Activated CD8-positive, alpha-beta memory T cell treated with anti-CD3 and anti-CD28 coated beads for 4 hours (primary cell): ENCODE measurements at regions not wholly inside any gene's neighbourhood (a gene's known extent, or its start where the extent isn't known, plus 50 kb on each side); places are given as distances from the start of the nearest gene placed in this dataset.

Experiments used
- DNase-seq, 2 donors: peaks; one replicate each; pipeline ENCODE4 v3.0.0-alpha.2; 2020; ENCODE audit warnings: low read depth in 2 of 2

DNA sequence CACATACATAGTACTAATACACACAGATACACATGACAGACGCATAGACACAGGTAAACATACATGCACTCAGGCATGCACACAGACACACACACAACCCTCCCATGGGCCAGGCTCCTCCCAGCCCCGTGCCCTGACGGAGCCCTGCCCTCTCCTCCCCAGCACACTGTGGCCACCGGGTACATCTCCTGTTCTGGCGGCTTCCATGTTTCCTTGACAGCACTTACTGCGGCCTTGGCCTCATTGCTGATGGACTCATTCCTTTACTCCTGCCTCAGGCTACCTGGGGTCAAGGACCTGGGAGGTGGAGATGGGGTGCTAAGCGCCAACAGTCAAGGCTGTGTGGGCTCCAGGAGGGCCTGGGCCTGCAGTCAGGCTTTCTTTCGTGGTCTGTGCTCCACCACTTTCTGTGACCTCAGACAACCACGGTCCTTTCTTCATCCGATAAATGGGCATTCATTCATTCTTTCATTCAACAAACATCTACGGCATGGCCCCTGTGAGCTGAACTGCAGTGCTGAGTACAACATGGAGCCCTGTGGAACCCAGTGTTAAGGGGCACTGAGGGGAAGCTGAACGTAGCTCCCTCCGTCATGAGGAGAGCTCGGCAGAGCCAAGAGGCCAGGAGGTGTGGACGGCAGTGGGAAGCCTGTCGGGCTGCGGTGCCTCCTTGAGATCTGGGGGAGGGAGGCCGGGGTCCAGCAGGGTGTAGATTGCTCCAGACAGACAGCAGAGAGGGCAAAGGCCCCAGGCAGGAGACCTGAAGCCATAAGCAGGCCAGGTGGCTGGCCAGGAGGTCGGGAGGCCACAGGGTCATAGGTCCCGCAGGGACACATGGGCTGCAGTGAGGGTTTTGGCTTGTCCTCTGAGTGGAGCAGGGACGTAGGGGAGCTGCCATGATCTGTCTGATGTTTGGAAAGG lies 190.4 kb upstream of the HDAC4 start:
- DNase-seq = no peak

DNA sequence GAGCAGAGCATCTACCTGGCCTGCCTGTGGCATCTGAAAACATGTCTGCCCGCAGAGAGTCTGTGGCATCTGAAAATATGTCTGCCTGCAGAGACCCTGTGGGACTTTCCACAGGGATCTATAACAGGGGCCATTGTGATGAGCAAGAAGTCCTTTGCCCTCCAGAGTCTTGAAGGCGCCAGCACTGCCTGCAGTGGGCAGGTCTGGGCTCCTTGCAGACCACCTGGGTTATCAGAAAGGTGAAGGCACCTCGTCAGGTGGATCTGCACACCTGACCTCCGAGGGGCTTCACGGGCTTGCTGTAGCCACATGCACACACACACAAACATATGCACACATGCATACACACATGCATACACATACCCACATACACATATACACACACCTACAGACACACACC lies 189.5 kb upstream of the HDAC4 start:
- DNase-seq = no peak

DNA sequence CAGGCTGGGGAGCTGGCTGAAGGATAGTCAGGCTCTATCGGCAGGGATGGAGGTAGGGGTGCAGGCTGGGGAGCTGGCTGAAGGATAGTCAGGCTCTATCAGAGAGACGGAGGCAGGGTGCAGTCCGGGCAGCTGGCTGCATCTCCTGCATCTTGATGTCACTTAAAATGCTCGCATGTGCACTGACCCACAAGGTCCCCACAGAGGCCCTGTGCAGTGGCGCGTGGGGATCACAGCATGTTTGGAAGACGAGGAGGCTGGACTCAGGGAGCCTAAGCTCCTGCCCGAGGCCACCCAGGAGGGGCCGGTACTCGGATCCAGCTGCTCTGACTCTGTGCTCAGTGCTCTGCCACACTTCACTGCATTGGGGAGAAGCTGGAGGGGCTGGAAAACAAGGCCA lies 189.0 kb upstream of the HDAC4 start:
- no peak for DNase-seq

DNA sequence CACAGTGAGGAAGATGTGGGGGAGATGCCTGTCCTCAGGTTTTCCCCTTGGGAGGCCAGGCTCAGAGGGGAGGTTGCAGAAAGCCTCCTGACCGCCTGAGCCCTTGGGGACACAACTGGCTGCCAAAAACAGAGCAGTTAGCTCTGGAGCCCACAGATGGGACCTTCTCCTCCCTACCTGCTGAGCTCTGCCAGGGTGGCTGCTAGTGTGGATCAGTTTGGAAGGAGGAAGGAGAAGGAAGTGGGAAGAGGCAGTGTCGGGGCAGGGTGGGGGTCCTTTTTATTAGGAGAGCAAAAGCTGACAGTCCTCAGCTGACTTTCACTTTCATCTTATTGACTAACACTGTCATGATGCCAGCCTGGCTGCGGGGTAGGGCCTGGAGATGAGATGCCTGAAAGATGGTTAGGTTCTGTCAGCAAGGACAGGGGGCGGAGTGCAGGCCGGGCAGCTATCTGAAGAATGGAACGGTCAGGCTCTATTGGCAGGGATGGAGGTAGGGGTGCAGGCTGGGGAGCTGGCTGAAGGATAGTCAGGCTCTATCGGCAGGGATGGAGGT lies 188.5 kb upstream of the HDAC4 start:
- no peak for DNase-seq

DNA sequence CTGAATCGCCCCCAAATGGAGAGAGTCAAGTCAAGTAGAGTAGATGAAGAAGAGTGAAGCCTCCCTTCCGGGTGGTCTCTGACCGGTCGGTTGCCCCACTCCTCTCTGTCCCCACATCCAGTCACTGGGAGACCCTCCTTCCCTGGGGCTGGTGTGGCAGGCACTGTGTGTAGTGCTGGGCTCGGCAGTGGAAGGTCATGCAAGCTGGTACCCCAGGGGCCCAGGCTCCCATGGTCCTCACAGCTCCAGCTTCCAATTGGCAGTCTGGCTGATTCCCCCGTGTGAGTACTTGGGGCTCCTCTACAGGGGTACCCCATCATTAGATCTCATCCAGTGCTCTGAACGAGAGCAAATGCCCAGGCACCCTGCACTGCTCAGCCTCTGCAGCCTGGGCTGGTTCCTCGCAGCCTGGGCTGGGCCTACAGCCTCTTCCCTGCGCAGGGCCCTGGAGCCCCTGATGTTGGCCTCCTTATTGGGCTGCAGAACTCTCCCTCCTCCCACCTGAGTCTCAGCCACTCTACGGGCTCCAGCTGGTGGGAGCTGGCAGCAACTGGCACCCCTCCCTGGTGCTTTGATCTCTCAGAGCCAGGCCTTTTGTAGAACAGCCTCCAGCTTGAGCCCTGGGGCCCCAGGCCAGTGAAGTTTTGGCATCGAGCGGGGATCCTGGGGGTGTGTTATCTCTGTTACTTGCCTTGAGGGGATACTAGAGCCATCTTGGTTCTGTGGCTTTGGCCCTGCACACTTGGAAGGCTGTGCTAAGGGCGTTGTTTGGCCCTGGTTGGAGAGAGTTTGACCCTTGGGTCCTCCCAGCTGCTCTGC lies 187.8 kb upstream of the HDAC4 start:
- no peak for DNase-seq

DNA sequence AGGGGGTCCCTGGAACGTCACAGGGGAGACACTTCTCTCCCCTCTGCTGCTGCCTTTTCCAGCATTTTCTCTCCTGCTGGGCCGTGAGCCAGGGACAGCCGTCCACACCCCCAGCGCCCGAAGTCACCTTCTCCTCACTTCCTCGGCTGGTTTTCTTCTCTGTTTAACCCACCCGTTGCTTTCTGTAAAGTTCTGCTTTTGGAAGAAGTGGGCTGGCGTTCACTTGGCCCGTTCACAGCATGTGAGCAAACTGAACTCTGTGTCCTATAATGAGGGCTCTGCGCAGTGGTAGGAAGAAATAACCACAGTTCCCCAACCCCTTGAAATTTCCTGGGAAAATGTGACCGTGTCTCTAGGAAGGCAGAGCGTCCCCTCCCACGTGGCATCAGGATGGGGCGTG lies 187.0 kb upstream of the HDAC4 start:
- no peak for DNase-seq

DNA sequence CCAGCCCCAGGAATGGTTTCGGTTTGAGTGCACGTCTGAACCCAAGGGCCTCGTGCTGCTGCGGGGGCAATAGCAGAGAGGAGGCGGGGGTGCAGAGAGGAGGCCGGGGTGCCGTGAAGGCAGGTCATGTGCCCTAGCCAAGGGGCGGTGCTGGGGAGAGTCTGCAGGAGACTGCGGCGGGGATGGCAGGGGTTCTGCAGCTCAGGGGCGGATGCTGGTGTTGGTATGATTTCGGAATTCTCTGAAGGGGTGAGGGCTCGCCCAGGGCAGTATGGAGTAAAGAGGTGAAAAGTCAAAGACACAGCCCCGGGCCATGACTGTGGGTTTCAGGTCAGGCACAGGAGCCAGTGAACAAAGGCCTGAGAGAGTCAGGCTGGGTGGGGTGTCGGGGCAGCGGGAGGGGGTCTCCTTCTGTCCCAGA lies 186.5 kb upstream of the HDAC4 start:
- DNase-seq = no peak

DNA sequence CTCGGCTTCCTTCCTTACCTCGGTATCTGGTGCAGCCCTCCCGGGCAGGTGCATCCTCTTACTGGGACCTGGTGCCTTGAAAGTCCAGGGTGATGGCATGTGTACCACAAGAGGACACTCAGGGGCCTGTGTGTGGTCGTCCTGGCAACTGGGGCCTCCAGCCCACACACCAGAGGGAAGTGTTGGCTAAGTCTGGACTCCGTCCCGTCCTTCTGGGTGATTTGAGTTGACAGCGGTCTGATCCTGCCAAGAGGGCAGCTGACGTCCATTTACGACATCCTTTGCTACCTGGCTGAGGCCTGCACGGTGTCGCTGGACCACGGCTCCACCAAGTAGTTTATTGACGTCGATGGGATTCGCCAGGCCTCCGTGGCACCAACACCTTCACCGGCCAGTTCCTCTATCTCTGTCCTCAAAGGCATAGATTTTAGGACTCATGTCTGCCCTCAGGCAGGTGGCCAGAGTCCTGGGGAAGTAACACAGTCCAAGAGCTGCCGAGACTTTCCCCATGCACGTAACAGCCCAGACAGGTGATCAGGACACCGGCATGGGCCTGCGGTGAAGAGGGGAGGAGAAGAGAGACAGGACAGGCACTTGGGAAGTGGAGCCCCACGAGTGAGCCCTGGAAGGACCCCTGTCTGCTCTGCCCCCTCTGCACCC lies 186.0 kb upstream of the HDAC4 start:
- DNase-seq = no peak

DNA sequence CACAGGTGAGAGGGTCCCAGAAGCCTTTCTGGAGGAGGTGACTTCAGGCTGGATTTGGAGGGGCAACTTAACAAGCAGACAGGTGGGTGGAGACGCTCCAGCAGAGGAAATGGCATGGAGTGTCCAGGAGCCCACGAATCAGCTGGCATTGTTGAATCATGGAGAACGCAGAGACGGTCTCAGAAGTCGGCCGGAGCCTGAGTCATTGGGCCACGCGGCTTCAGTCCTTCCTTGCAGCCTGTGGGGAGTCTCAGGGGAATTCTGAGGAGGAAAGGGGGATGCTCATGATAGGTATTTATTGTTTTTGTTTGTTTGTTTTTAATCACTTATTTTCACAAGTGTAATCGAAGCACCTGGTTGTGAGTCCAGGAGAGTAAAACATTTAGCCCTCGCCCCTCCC lies 184.6 kb upstream of the HDAC4 start:
- no peak for DNase-seq

DNA sequence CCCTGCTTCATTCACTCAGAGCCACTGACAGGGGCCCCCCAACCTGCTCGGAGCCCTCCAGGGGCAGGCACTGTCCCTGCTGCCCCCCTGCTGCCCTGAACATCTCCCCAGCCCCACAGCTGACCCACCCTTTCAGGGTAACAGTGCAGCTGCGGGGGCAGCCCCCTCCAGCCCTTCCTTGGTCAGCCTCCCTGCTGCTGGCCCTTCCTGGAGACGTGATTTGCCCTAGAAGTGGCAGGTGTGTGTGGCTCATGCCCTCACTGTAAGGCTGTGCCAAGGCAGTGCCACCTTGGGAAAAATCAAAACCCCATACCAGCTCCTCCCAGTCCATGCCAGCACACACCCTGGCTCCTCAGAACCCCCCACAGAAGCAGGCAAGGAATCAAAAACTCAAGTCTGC lies 184.2 kb upstream of the HDAC4 start:
- DNase-seq = no peak

DNA sequence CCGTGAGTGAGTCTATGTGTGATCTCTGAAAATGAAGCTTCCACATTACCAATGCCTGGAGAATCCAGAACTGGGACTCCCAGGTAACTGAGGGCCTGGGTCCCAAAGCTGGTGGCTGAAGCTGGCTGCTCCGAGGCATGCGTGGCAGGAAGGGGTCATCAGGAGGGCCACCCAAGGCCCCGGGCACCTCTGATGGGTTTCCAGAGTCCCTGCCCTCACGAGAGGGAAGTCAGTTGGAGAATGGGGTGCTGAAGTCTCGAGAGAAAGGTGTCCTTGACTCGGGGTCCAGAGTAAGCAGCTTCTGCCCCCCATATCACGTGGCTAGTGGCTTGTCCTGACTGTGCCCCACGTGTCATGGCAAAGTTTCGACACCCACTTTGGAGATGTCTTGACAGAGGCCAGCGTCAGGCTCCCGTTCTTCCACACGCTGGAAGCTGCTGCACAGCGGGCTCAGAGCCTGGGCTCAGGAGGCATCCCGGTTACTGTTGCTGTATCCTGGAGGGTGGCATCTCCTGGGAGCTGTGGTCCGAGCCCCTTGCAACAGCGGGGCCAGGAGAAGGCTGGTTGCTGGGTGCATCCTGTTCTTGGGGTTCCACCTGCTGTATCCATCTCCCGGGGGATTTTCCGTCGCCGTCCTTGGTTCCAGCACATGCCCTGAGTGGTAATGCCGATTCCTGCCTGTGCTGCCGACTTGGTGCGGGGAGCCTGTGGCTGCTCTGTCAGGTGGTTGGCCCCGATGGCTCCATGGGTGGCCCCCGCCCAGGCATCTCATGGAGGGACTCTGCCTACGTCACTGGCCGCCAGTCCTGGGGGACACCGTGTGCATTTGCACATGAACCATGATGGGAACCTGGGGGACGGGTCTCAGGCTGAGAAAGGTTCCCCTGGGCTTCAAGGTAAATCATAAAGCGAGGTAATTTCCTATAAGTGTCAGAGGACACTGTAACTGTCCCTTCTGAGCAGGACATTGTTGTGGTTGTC lies 183.3 kb upstream of the HDAC4 start:
- no peak for DNase-seq

DNA sequence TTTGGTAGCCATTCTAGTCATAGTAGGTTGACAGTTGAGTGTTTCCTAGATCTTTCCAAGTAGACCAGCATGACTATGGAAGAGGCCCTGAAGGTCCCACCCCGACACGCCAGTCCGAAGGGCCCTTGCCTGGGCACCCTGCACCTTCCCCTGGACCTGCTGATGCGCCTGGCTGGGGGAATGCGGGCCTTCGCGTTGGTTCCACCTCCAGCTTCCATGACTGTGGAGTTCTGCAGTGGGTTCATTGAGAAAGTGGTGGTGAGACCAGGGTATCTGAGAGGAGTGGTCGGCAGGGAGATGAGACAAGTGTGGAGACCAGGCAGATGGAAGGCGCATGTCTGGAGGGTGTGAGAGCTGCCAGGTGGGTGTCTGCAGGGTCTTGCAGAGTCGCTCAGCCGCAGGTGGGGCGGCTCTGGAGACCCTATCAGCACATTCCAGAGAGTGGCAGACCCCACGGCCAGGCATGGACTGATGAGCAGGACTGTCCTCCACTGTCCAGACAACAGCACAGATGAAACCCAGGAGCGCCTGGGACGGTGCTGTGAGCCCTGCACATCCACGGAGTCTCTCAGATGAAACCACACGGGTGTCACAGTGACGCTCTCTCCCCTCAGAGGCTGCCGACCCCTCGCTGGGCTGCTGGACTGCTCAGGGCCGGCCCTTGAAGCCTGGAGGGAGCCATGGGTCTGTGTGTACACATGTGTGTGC lies 182.5 kb upstream of the HDAC4 start:
- DNase-seq = no peak

DNA sequence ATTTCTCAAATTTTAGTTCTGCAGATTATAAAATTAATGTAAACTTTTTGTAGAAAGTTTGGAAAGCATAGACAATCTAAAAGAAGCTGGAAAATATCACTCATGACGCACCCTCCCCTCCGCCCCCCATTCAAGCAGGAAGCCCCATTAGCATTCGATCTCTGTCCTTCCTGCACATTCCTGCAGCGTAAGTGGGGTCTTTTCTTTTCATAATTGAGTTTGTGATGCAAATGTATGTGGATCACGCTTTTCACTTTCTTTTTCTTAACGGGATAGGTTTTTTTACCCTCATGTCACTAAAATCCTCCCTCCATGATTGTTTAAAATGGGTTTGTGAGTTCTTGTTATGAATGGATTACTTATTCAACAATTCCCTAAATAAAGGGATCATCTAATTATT lies 181.7 kb upstream of the HDAC4 start:
- DNase-seq = no peak

DNA sequence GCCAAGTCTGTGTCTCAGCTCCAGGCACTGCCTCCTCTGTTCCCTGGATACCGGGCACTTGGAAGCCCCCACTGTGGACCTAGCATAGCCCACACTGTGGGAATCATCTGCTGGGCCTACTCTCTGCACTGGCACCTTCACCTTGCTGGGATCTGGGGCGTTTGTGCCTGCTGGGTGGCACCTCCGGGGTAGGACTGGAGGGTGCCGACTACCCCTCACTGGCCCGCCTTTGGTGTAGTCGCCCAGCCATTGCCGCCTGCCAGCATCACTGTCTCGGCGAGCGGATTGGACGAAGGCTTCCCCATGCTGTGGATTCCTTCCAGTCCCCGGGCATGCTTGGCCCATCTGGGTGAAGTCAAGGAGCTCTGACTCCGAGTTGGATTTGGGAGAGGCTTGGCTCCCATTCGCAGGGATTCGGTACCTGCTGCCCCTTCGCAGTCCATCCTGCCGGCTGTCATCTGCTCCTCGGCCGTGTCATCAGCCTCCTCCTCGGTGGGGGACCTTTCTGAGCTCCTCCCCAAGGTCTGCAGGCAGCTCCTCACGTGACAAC lies 180.6 kb upstream of the HDAC4 start:
- DNase-seq = no peak

DNA sequence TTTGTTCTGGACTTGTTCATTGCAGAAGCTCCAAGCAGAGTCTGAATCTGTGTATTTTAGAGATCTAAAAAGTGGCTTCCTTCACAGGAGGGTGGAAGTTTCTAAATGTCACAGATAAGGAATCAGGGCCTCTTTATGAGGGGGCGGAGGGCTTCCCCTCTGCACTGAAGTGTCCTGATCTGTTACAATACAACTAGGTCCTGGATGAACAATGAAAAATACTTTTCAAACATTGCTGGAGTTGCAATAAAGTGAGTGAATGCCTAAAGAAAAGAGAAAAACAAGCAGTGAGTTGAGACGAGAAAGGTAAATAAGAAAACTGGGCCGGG lies 179.3 kb upstream of the HDAC4 start:
- DNase-seq = no peak

DNA sequence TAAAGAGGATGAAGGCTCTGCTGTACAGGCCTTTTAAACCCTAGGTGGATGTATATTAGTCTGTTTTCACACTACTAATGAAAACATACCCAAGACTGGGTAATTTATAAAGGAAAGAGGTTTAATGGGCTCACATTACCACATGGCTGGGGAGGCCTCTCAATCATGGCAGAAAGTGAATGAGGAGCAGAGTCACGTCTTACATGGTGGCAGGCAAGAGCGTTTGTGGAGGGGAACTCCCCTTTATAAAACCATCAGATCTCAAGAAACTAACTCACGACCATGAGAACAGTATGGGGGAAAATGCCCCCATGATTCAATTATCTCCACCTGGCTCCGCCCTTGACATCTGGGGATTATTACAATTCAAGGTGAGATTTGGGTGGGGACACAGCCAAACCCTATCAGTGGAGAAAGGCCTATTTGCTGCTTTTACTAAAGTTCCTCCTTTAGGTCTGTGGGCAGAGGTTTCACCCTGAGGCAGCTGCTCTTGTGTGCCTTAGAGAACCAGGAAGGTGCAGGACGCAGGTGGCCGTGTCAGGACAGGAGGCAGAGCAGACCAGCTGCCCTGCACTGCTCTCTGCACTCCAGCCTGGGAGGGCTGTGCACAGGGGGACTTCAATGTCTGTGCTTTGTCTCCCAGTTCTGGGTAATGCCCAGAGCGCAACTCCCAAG lies 178.8 kb upstream of the HDAC4 start:
- DNase-seq = no peak

DNA sequence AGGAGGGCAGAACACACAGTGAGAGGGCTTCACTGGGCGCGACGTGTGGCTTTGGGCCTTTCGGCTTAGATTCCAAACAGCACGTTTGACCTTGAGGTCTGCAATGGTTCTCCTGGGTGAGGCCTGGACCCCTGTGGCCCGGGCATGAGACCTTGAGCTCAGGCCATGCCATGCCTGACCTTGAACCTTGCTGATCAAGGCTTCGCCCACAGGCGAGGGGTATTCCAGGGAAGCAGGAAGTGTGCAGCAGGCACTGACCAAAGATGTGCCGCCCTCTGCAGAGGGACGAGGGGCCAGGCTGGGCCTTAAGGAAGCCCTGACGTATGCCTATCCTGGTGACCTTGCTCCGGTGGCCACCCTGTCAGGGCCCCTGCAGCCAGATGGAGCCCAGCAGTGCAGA lies 178.3 kb upstream of the HDAC4 start:
- no peak for DNase-seq

DNA sequence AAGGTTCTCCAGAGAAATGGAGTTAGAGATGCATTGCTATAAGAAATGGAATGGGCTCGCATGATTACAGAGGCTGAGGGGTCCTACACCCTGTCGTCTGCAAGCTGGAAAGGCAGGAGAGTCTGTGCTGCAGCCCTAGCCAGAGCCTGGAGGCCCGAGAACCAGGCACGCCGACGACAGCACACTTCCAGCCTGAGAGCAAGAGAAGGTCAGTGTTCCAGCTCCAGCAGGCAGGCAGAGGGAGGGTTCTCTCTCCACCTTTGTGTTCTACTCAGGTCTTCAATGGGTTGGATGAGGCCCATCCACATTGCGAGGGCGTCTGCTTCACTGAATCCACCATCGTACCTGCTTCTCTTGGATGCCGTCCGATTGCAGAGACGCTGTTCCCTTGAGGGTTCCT lies 177.6 kb upstream of the HDAC4 start:
- no peak for DNase-seq

DNA sequence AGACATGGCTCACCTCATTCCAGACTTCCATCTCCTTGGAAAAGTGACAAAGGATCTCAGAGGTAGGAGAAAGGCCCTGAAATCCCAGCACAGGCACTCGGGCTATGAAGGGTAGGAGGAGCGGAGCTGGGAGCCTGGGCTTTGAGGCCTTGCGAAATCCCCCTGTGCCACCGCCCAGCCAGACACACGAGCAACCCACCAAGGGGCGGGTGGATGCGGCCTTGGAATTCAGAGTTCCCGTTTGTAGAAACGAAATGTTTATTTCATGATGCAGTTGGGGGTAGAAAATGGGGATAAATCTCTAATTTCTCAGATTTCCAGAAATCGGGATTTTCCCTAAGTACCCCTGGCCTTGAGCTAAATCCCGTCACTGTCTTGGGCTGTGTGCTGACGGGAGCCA lies 177.1 kb upstream of the HDAC4 start:
- no peak for DNase-seq
